Stomach (tissue), 8 donors: ENCODE measurements at regions not wholly inside any gene's neighbourhood (a gene's known extent, or its start where the extent isn't known, plus 50 kb on each side); places are given as distances from the start of the nearest gene placed in this dataset.

Source experiments
- DNase-seq, 2 donors: peaks; one replicate each; pipeline versions ENCODE4 v3.0.0 to v3.0.0-alpha.2; 2013 to 2019
- H3K27ac ChIP-seq, 5 donors: fragments of 200-600 bp in 4 of 5; sonication (generic) in 4 of 5; one replicate each; pipeline ENCODE4 v1.5.1; 2013 to 2019; ENCODE audit warnings: mild to moderate bottlenecking in 1 of 5, moderate library complexity in 1 of 5
- H3K27me3 ChIP-seq, 3 donors: fragments of 200-600 bp; sonication (generic); one replicate each; pipeline ENCODE4 v1.5.1; 2017 to 2019; ENCODE audit warnings: mixed run types in 1 of 3
- H3K36me3 ChIP-seq, 4 donors: fragments of 200-600 bp; sonication (generic); 1 replicate in 3 of 4; 2 replicates in 1 of 4; pipeline ENCODE4 v1.5.1; 2016 to 2019
- H3K4me1 ChIP-seq, 4 donors: fragments of 200-600 bp; sonication (generic); one replicate each; pipeline ENCODE4 v1.5.1; 2016 to 2019
- H3K4me3 ChIP-seq, 4 donors: fragments of 200-600 bp; sonication (generic) in 3 of 4; one replicate each; pipeline ENCODE4 v1.5.1; 2016 to 2019; ENCODE audit warnings: mild to moderate bottlenecking in 1 of 4
- H3K9me3 ChIP-seq, 4 donors: fragments of 200-600 bp; sonication (generic); one replicate each; pipeline ENCODE4 v1.5.1; 2016 to 2019
- CTCF ChIP-seq, 7 experiments: fragments of 450-650 bp in 4 of 7; fragments of 200-600 bp in 3 of 7; sonication (generic) in 3 of 7; IDR thresholded peaks; one replicate each; pipeline ENCODE4 v1.5.1; 2016 to 2019; ENCODE audit warnings: antibody characterized with exemption in 7 of 7, control low read depth in 2 of 7, mild to moderate bottlenecking in 1 of 7
- EP300 ChIP-seq: sonication (generic); formaldehyde crosslinking; IDR thresholded peaks from one replicate; pipeline ENCODE4 v1.6.1; 2017; ENCODE audit warnings: antibody characterized with exemption
- POLR2A ChIP-seq, 4 donors: fragments of 450-650 bp; IDR thresholded peaks; one replicate each; pipeline ENCODE4 v1.6.1; 2016; ENCODE audit warnings: antibody characterized with exemption in 4 of 4, control low read depth in 2 of 4, mild to moderate bottlenecking in 1 of 4, moderate library complexity in 1 of 4
- POLR2AphosphoS5 ChIP-seq, 3 donors: sonication (generic); formaldehyde crosslinking; IDR thresholded peaks; one replicate each; pipeline ENCODE4 v1.6.1; 2016; ENCODE audit warnings: antibody characterized with exemption in 3 of 3
- WGBS, 5 donors: extraction: QIAGEN DNeasy Blood & Tissue Kit in 3 of 5; methylation state at CpG; one replicate each; pipeline versions ENCODE4 v1.1.5 to v1.1.7; 2013 to 2018; 5-methylcytosine and 5-hydroxymethylcytosine counted together
- intact Hi-C: fragments of 100-400 bp; cut with DNase I; formaldehyde crosslinking; loops from one replicate; pipeline ENCODE4 v1.15.1; 2023; ENCODE audit warnings: low total_unique reads
- donor health status: healthy with polysubstance abuse.
- donor health status: Bipolar disorder and iron deficiency.
- donor health status: healthy.

- TF ChIP-seq EP300 (no peak), POLR2AphosphoS5 (IDR thresholded peaks at IDR 0.05) (no peak), POLR2A (IDR thresholded peaks at IDR 0.05) (no peak), CTCF (IDR thresholded peaks at IDR 0.05) (no peak)
- Histone ChIP-seq H3K36me3 (no peaks in the 10 kb centered on the region), H3K9me3 (no peaks in the 10 kb centered on the region), H3K27me3 (no peaks in the 10 kb centered on the region), H3K4me3 (no peak overlapping the region), H3K27ac (no peak overlapping the region), H3K4me1 (peaks cover 9 to 31% (median 18%) of the 10 kb centered on the region in 4 donors)
- 67 to 85% (median 83%) methylated on average over 7 of the region's 7 CpGs for WGBS, 5 donors
- intact Hi-C loops: no loop called here
- DNase-seq: no peak
Measured at GRCh38 chr7:17554341-17555015, 256.0 kb downstream of the AHR start.

GRCh38 chr7:17556247-17556956, 257.9 kb downstream of the AHR start:
- intact Hi-C loops: no loop called here
- TF ChIP-seq POLR2AphosphoS5 (IDR thresholded peaks at IDR 0.05) (no peak), CTCF (IDR thresholded peaks at IDR 0.05) (no peak), EP300 (no peak), POLR2A (IDR thresholded peaks at IDR 0.05) (no peak)
- 26 to 42% (median 37%) methylated on average over 1 of the region's 1 CpG for WGBS, 5 donors
- no peaks in the 10 kb centered on the region for H3K36me3 ChIP-seq
- no peak overlapping the region for H3K4me3 ChIP-seq
- H3K27ac ChIP-seq: peak overlapping the region in 2 of 5 donors; percentile 51 to 73
- no peak for DNase-seq
- H3K27me3 ChIP-seq: no peaks in the 10 kb centered on the region
- peaks cover 9 to 35% (median 18%) of the 10 kb centered on the region in 4 donors for H3K4me1 ChIP-seq
- H3K9me3 ChIP-seq: no peaks in the 10 kb centered on the region

- H3K9me3 ChIP-seq: no peaks in the 10 kb centered on the region
- H3K27me3 ChIP-seq: no peaks in the 10 kb centered on the region
- no peaks in the 10 kb centered on the region for H3K36me3 ChIP-seq
- H3K4me1 ChIP-seq: peaks cover 9 to 35% (median 18%) of the 10 kb centered on the region in 4 donors
- TF ChIP-seq CTCF (IDR thresholded peaks at IDR 0.05) (no peak), EP300 (no peak), POLR2A (IDR thresholded peaks at IDR 0.05) (no peak), POLR2AphosphoS5 (IDR thresholded peaks at IDR 0.05) (no peak)
- no peak overlapping the region for H3K4me3 ChIP-seq
- H3K27ac ChIP-seq: peak overlapping the region in 2 of 5 donors; percentile 51 to 73
- DNase-seq: peak in 1 of 2 donors; percentile 30
- intact Hi-C loops: no loop called here
- WGBS, 5 donors: 41 to 81% (median 61%) methylated on average over 1 of the region's 1 CpG
Measured at GRCh38 chr7:17557251-17557671, 258.8 kb downstream of the AHR start.

- Histone ChIP-seq H3K27me3 (no peaks in the 10 kb centered on the region), H3K36me3 (no peaks in the 10 kb centered on the region), H3K4me1 (peaks cover 9 to 35% (median 18%) of the 10 kb centered on the region in 4 donors), H3K9me3 (peaks cover 0 to 4% (median 0%) of the 10 kb centered on the region in 4 donors), H3K27ac (peak overlapping the region in 2 of 5 donors; percentile 51 to 73), H3K4me3 (no peak overlapping the region)
- no peak for DNase-seq
- 36 to 53% (median 49%) methylated on average over 4 of the region's 4 CpGs for WGBS, 5 donors
- intact Hi-C loops: no loop called here
- TF ChIP-seq CTCF (IDR thresholded peaks at IDR 0.05) (no peak), POLR2AphosphoS5 (IDR thresholded peaks at IDR 0.05) (no peak), POLR2A (IDR thresholded peaks at IDR 0.05) (no peak), EP300 (no peak)
Measured at GRCh38 chr7:17558135-17558534, 259.7 kb downstream of the AHR start.
